Endodermal cell (in vitro differentiated cells): ENCODE measurements at regions not wholly inside any gene's neighbourhood (a gene's known extent, or its start where the extent isn't known, plus 50 kb on each side); places are given as distances from the start of the nearest gene placed in this dataset.
A peak's percentile ranks its signal among the peaks of the same experiment; 100 is the strongest.

ENCODE experiments used
- DNase-seq: peaks from one replicate; pipeline ENCODE4 v3.0.0-alpha.2; 2017
- H3K27ac ChIP-seq: 2 replicates; pipeline ENCODE4 v1.5.1; 2013; ENCODE audit warnings: mild to moderate bottlenecking, low read depth, low read length, moderate library complexity
- H3K27me3 ChIP-seq: 2 replicates; pipeline ENCODE4 v1.6.1; 2013; ENCODE audit warnings: mild to moderate bottlenecking, low read length, moderate library complexity; ENCODE audit not compliant: insufficient read depth, control insufficient read depth, poor library complexity, severe bottlenecking
- H3K36me3 ChIP-seq: 2 replicates; pipeline ENCODE4 v1.7.0; 2013; ENCODE audit warnings: mild to moderate bottlenecking, low read length, moderate library complexity; ENCODE audit not compliant: control insufficient read depth, insufficient read depth
- H3K4me1 ChIP-seq: one replicate; pipeline ENCODE4 v1.7.0; 2013; ENCODE audit warnings: low read length; ENCODE audit not compliant: control insufficient read depth, insufficient read depth
- H3K4me3 ChIP-seq: 2 replicates; pipeline ENCODE4 v1.5.1; 2013; ENCODE audit warnings: mild to moderate bottlenecking, low read length, moderate library complexity
- H3K9ac ChIP-seq: 2 replicates; pipeline ENCODE4 v1.6.1; 2013; ENCODE audit warnings: mild to moderate bottlenecking, low read length, moderate library complexity; ENCODE audit not compliant: poor library complexity, severe bottlenecking; ENCODE audit errors: extremely low read depth
- H3K9me3 ChIP-seq: 2 replicates; pipeline ENCODE4 v1.6.1; 2013; ENCODE audit warnings: mild to moderate bottlenecking, low read length, moderate library complexity; ENCODE audit not compliant: control insufficient read depth
- H3K27ac Mint-ChIP-seq: 2 replicates; pipeline ENCODE4 v1.8.0; 2020; ENCODE audit warnings: mixed read lengths
- H3K27me3 Mint-ChIP-seq: 2 replicates; pipeline ENCODE4 v1.8.0; 2021; ENCODE audit warnings: mild to moderate bottlenecking, mixed read lengths; ENCODE audit not compliant: insufficient read depth
- H3K36me3 Mint-ChIP-seq: 2 replicates; pipeline ENCODE4 v1.8.0; 2020; ENCODE audit warnings: low read depth, mixed read lengths
- H3K4me1 Mint-ChIP-seq: 2 replicates; pipeline ENCODE4 v1.8.0; 2020; ENCODE audit warnings: mixed read lengths
- H3K4me3 Mint-ChIP-seq: 2 replicates; pipeline ENCODE4 v1.8.0; 2020; ENCODE audit warnings: mild to moderate bottlenecking, moderate library complexity, mixed read lengths
- H3K9me3 Mint-ChIP-seq: 2 replicates; pipeline ENCODE4 v1.8.0; 2020; ENCODE audit warnings: mild to moderate bottlenecking, mixed read lengths
- WGBS, 2 experiments: methylation state at CpG; one replicate each; pipeline versions ENCODE4 v1.1.5 to v1.1.7; 2013; ENCODE audit warnings: missing lambda C conversion rate in 2 of 2, mixed read lengths in 1 of 2; ENCODE audit not compliant: insufficient coverage in 1 of 2, insufficient read length in 1 of 2; 5-methylcytosine and 5-hydroxymethylcytosine counted together
- TF ChIP-seq, protein P1 (sequence below): fragments of 200-600 bp; sonication (generic); conservative IDR thresholded peaks from 2 replicates; pipeline ENCODE4 v1.5.0; 2021; ENCODE audit warnings: antibody characterized with exemption, mild to moderate bottlenecking

DNA sequence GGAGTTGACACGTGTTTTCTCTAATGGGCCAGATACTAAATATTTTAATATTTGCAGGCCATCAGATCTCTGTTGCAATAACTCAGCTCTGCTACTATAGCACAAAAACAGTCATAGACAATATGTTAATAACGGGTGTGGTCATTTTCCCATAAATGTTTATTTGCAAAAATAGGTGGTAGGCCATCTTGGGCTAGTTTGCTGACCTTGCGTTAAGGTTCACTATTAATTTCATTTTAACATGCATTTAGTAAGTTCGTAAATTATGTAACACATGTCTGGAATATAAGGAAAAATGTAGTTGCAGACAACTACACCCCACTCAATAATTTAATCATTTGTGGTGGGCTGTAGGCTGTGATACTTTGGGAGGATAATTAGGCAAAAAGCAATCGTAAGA, 577.8 kb downstream of the PKHD1 start:
- Histone ChIP-seq H3K4me1 (no peaks in the 10 kb centered on the region), H3K4me3 (no peak overlapping the region), H3K9me3 (no peaks in the 10 kb centered on the region), H3K27ac (no peak overlapping the region), H3K9ac (no peak overlapping the region), H3K27me3 (no peaks in the 10 kb centered on the region), H3K36me3 (no peaks in the 10 kb centered on the region)
- WGBS, 2 experiments, result 96 to 100% methylated on average over 1 to 3 of the region's 5 CpGs
- no peaks in the 10 kb centered on the region for H3K9me3 Mint-ChIP-seq
- H3K4me1 Mint-ChIP-seq, result no peaks in the 10 kb centered on the region
- TF ChIP-seq, protein P1, sequence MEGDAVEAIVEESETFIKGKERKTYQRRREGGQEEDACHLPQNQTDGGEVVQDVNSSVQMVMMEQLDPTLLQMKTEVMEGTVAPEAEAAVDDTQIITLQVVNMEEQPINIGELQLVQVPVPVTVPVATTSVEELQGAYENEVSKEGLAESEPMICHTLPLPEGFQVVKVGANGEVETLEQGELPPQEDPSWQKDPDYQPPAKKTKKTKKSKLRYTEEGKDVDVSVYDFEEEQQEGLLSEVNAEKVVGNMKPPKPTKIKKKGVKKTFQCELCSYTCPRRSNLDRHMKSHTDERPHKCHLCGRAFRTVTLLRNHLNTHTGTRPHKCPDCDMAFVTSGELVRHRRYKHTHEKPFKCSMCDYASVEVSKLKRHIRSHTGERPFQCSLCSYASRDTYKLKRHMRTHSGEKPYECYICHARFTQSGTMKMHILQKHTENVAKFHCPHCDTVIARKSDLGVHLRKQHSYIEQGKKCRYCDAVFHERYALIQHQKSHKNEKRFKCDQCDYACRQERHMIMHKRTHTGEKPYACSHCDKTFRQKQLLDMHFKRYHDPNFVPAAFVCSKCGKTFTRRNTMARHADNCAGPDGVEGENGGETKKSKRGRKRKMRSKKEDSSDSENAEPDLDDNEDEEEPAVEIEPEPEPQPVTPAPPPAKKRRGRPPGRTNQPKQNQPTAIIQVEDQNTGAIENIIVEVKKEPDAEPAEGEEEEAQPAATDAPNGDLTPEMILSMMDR, result no peak
- DNase-seq, result no peak
- H3K27ac Mint-ChIP-seq, result no peak overlapping the region
- H3K27me3 Mint-ChIP-seq, result no peaks in the 10 kb centered on the region
- H3K36me3 Mint-ChIP-seq, result no peaks in the 10 kb centered on the region
- no peak overlapping the region for H3K4me3 Mint-ChIP-seq

GRCh38 chr6:51511081-51511480, 576.3 kb downstream of the PKHD1 start:
- TF ChIP-seq, protein P1, result no peak
- Mint-ChIP-seq H3K4me3 (no peak overlapping the region), H3K27me3 (no peaks in the 10 kb centered on the region), H3K9me3 (no peaks in the 10 kb centered on the region), H3K36me3 (no peaks in the 10 kb centered on the region), H3K27ac (no peak overlapping the region), H3K4me1 (no peaks in the 10 kb centered on the region)
- H3K4me3 ChIP-seq, result no peak overlapping the region
- DNase-seq, result no peak
- no peak overlapping the region for H3K9ac ChIP-seq
- no peaks in the 10 kb centered on the region for H3K27me3 ChIP-seq
- no peaks in the 10 kb centered on the region for H3K9me3 ChIP-seq
- no peaks in the 10 kb centered on the region for H3K4me1 ChIP-seq
- H3K36me3 ChIP-seq, result no peaks in the 10 kb centered on the region
- no peak overlapping the region for H3K27ac ChIP-seq

DNA sequence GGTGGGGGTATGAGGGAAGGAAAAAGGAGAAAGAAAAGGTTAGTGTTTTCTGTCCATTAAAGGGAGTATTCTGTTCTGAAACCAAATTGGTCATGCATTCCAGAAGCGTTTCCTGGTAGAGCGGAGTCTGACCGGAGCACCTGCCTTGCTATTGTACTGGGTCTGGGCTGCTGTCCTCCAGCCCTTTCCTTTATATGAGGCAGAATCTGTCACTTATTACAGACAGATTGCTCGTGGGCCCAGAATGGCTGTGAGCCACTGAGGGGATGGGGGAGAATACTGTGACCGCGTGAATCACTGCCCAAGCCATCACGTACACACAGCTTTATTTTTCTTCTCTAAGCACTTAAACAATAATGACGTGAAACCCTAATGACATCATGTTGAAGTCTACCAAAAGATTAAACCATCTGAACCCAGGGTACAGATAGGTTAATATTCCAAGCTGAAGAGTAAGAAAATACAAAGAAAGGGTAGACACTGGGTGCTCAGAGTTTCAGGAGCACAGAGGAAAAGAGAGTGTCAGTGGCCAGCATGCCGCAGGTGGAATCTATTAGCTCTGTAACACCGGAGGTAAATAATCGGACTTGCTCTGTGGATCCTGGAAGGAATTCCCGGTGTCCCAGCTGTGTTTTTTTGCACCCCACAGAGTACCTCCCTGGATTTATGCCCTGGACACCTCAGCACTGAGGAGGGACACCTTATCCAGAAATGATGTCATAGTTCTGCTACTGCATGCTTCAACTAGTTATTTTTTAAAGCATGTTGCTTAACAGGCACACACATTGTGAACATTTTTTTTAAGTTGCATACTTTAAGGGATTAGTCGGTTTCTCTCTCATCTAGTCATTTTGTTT, 573.3 kb downstream of the PKHD1 start:
- no peaks in the 10 kb centered on the region for H3K36me3 ChIP-seq
- no peaks in the 10 kb centered on the region for H3K27me3 ChIP-seq
- TF ChIP-seq, protein P1, result no peak
- H3K9ac ChIP-seq, result no peak overlapping the region
- WGBS, 2 experiments, result 71 to 85% methylated on average over 9 to 13 of the region's 13 CpGs
- no peak overlapping the region for H3K4me3 ChIP-seq
- peaks cover 8% of the 10 kb centered on the region for H3K9me3 ChIP-seq
- no peaks in the 10 kb centered on the region for H3K4me1 Mint-ChIP-seq
- DNase-seq, result no peak
- no peak overlapping the region for H3K27ac Mint-ChIP-seq
- H3K4me3 Mint-ChIP-seq, result no peak overlapping the region
- H3K27ac ChIP-seq, result peak overlapping the region; percentile 97
- H3K36me3 Mint-ChIP-seq, result no peaks in the 10 kb centered on the region
- H3K4me1 ChIP-seq, result no peaks in the 10 kb centered on the region
- H3K9me3 Mint-ChIP-seq, result no peaks in the 10 kb centered on the region
- H3K27me3 Mint-ChIP-seq, result peaks cover 3% of the 10 kb centered on the region
